Embryonic facial prominence (tissue), 1 donor: ENCODE measurements at regions not wholly inside any gene's neighbourhood (a gene's known extent, or its start where the extent isn't known, plus 50 kb on each side); places are given as distances from the start of the nearest gene placed in this dataset.
"Not testable (repeated sequence)": the region's sequence is repeated elsewhere in the genome, so short reads cannot be mapped to it uniquely, and the experiment has no call there.

Source experiments
- DNase-seq: peaks from one replicate; pipeline ENCODE4 v3.0.0-alpha.2; 2016; ENCODE audit errors: extremely low spot score

GRCh38 chr1:29782846-29783507 is 546.7 kb downstream of the PTPRU start:
- DNase-seq: no peak

- DNase-seq: no peak
Observed at GRCh38 chr1:29779146-29779545, 542.8 kb downstream of the PTPRU start.

DNA sequence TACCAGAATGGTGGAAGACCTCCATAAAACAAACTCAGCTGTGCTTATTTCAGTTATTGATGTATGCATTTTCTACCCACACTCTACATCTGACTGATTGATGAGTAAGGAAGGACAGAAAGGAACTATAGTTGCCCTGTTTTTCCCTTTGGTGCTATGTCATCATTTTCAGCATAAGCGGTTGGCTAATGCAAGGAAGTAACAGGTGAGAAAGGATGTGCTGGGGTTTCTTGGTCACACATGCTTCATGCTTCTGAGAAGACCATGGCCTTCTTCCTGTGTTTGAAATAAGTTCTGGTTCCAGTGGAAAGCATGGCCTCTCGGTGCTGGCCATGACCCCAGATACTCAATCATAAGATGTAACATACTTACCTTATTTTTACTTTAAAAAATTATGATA is 541.2 kb downstream of the PTPRU start:
- no peak for DNase-seq

- DNase-seq: no peak
Observed at GRCh38 chr1:29774355-29774754, 538.0 kb downstream of the PTPRU start.

GRCh38 chr1:29772584-29773100 is 536.3 kb downstream of the PTPRU start:
- no peak for DNase-seq

DNA sequence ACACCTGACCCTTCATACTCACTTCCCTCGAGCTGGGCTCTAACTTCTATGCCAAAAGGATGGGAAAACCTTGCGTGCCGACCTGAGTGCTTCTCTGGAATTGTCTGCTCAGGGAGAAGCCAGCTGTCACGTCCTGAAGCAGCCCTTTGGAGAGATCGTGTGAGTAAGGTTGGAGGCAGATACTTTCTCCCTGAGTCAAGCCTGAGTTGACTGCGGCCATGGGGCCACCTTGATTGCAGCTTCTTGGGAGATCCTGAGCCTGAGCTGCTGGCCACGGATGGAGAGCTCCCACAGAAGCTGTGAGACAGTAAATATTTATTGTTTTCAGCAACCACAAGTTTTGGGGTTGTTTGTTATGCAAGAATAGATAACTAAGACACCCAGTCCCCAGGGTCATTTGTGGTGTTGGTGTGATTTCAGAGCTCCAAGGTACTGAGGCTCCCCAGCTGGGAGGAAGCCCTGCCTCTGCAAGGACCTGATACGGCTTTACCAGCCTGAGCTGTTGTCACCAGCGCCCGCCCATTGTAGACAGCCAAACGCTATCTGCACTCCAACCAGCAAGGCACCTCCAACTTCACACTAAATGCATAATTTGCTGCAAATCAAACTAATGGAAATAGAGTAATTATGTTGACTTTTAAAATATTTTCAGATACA is 531.6 kb downstream of the PTPRU start:
- no peak for DNase-seq

- DNase-seq: no peak
Observed at GRCh38 chr1:29767088-29767685, 530.9 kb downstream of the PTPRU start.

DNA sequence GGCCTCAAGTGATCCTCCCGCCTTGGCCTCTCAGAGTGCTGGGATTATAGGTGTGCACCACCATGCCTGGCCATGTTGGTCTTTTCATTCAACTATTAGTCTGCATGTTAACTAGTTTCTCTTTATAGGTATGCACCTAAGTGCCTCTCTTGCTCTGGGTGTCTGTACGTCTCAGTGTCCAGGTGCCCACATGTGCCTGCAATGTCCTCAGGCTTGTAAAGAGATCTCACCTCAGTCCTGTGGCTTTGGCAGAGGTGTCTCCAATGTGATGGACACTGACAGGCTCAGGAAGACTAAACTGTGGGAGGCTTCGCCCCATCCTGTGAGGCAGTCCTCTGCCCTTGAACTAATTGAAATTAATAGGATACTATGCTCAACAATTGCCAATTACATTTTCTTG is 526.3 kb downstream of the PTPRU start:
- no peak for DNase-seq

DNA sequence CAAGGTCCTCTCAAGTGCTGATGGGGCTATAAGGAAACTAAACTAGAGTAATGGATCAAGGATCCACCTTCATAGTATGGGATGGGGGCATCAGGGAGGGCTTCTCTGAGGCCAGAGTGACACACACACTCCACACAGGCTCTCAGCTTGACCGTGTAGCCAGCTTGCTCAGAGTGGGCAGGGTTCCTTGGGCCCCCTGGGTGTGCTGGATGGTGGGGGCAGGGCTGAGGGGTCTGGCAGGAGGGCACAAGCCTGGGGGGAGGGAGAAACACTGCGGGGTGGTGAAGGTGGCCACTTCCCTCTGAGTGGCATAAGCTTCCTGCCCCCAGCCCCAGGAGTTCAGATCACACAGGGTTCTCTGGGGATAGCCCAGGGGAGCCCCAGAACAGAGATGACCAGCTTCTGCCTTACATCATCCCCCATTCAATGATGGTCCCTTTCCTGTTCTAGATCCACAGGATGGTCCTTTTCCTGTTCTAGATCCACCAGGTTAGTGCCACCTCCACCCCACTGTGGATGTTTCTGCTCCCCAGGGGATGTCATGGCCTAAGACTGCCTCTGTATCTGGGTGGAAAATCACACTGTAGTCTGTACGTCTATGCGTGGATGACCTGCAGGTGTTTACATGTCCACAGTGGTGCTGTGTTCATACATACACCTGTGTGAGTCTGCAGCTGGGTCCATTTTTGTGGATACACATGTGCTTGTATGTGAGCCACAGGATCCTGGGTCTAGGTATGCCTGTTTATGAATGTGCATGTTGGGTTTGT is 525.0 kb downstream of the PTPRU start:
- no peak for DNase-seq

GRCh38 chr1:29760067-29760564 is 523.8 kb downstream of the PTPRU start:
- no peak for DNase-seq

- DNase-seq: no peak
Observed at GRCh38 chr1:29758781-29759499, 522.6 kb downstream of the PTPRU start.

DNA sequence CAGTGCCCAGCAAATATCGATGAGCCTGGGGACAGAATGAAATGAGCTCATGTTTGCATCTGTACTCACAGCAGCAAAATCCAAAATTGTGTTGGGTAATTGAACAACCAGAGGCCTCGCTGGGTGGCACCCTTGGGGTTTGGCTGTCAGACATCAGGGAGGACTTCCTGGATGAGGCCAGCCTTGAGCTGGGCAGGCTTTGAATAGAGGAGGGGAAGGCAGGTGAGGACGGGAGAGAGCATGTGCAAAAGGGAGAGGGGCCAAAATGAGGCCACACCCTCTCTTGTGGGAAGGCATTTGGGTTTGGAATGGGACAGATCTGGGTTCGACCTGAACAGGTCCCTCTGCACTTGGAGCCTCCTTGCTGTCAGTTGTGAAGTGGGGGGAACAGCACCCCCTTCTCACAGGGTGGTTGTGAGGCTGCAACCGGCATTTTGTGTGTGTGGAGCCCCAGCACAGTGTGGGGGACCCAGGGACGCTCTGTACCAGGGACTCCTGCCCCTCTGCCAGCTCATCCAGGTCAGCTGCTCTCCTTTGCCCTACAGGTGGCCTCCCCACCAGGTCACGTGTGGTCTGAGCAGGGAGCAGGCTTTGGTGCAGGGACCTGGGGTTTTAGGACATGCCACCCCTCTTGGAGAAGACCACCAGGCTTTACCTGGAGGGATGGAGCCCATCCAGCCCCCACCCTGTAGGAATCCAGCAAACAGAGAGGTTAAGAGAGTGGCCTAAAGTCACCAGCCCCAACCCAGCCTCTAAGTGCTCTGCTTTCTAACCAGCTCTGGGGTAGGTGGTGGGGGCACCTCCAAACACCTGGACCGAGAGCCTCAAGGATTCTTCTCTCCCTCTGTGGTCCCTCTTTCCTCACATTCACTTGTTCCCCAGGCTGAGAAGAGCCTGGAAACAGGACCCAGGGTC is 521.8 kb downstream of the PTPRU start:
- no peak for DNase-seq

DNA sequence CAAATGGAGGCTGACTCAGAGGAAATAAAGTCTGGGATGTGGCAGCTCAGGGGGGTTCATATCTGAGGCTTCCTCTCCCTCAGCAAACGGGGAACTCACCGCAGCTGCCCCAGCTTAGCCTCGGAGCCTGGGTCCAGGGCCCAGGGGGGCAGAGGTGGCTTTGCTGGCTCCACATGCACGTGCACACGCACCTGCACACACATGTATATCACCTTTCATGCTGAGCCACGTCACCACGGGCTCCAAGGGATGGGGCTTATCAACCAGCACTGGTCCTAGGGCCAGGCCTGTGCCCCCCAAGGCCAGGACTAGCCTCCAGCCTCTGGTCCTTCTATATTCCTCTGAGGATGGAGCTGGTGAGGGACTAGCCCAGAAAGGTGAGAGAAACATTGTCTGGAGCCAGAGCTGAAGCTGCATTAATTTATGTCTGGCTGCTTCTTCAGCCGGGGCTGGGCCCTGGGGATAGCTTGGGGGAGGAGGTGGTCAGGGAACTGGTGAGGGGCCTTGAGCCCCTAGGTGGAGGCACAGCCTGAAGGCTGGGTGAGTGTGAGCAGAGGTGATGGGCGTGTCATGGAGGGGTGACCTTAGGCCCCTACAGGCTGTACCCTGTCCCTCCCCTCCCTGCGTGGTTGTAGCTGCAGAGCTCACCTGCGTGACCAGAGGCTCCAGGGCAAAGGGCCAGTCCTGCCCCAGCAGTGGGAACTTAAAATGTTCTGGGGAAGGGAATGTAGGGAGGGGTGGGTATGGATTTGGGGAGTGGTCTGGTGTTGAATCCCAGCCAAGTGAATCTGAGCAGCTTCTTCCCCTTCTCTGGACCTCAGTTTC is 520.8 kb downstream of the PTPRU start:
- DNase-seq: no peak

DNA sequence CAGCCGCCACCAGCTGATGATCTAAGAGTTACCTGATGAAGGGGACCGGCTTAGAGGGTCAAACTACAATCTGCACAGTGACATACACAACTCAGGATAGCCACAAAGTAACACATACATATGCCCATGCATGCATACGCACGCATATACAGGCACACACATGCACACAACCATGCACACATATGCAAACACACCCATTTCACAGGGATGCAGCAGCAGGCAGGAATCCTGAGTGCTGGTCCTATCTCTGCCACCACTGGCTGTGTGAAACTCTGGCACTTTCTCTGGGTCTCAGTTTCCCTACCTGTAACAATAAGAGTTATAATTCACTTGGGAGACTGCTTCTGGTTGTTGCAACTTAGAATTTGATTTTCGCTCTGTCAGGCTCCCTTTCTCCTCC is 520.2 kb downstream of the PTPRU start:
- DNase-seq: no peak

GRCh38 chr1:29756085-29756484 is 519.8 kb downstream of the PTPRU start:
- no peak for DNase-seq

DNA sequence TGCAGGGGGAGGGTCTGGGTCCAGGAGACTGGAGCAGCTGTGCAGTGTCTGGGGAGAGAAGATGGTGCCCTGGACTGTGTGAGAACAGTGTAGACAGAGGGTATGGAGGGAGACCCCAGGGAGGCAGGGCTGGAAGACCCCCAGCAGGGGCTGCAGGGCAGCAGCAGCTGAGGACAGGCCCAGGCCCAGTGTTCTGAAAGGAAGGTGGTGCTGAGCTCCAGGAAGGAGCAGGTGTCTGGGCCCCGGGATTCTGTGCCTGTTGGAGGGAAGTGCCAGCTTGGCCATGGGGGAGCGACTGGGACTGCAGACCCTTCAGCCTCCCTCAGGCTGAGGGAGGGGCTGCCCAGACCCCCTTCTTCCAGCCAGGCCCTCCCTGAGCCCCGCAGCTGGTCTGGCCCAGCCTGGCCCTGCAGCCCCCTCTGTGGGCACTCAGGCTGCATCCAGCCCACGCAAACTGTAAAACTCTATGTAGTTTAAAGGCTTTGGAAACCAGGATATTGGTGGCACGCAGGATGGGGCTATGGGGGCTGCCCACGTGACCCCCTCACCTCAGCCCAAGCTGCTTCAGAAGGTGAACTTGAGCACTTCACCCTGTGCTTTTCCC is 519.2 kb downstream of the PTPRU start:
- not testable (repeated sequence) for DNase-seq

GRCh38 chr1:29754573-29755375 is 518.5 kb downstream of the PTPRU start:
- no peak for DNase-seq
